HEK293T (cell line): ENCODE measurements at regions not wholly inside any gene's neighbourhood (a gene's known extent, or its start where the extent isn't known, plus 50 kb on each side); places are given as distances from the start of the nearest gene placed in this dataset.

Source experiments
- CTCF ChIA-PET: fragments of 350-600 bp; formaldehyde crosslinking; extraction: SDS; loops from one replicate; lab custom pipeline; 2021; ENCODE audit warnings: antibody characterized with exemption, inconsistent platforms; lab: Yijun Ruan, JAX
- POLR2A ChIA-PET: fragments of 350-600 bp; formaldehyde crosslinking; extraction: SDS; loops from one replicate; lab custom pipeline; 2020; ENCODE audit warnings: antibody characterized with exemption, inconsistent platforms; lab: Yijun Ruan, JAX
- DNase-seq: peaks from one replicate; pipeline ENCODE4 v3.0.0; 2012; ENCODE audit warnings: mixed read lengths; ENCODE audit errors: extremely low spot score
- ARNT ChIP-seq: fragments of 450-650 bp; IDR thresholded peaks from 2 replicates; pipeline ENCODE4 v1.6.1; 2017; ENCODE audit warnings: mild to moderate bottlenecking
- BHLHE40 ChIP-seq: fragments of 450-650 bp; IDR thresholded peaks from 2 replicates; pipeline ENCODE4 v1.6.1; 2016; ENCODE audit warnings: mild to moderate bottlenecking, moderate library complexity, borderline replicate concordance
- CTBP1 ChIP-seq: fragments of 450-650 bp; IDR thresholded peaks from 2 replicates; pipeline ENCODE4 v1.6.1; 2016; ENCODE audit warnings: borderline replicate concordance
- ELF4 ChIP-seq: fragments of 450-650 bp; IDR thresholded peaks from 2 replicates; pipeline ENCODE4 v1.6.1; 2017; ENCODE audit warnings: antibody characterized with exemption
- FOXA1 ChIP-seq: fragments of 450-650 bp; IDR thresholded peaks from 2 replicates; pipeline ENCODE4 v1.6.1; 2016; ENCODE audit warnings: mild to moderate bottlenecking
- FOXK2 ChIP-seq: fragments of 450-650 bp; IDR thresholded peaks from 2 replicates; pipeline ENCODE4 v1.6.1; 2016; ENCODE audit warnings: mild to moderate bottlenecking
- FOXM1 ChIP-seq: fragments of 450-650 bp; IDR thresholded peaks from 2 replicates; pipeline ENCODE4 v1.6.1; 2017; ENCODE audit warnings: mild to moderate bottlenecking, borderline replicate concordance
- HDGF ChIP-seq: fragments of 450-650 bp; IDR thresholded peaks from 2 replicates; pipeline ENCODE4 v1.6.1; 2017; ENCODE audit warnings: antibody characterized with exemption, borderline replicate concordance
- L3MBTL2 ChIP-seq: fragments of 450-650 bp; conservative IDR thresholded peaks from 2 replicates; pipeline ENCODE4 v1.6.1; 2016; ENCODE audit warnings: mild to moderate bottlenecking
- LEF1 ChIP-seq: fragments of 450-650 bp; IDR thresholded peaks from 2 replicates; pipeline ENCODE4 v1.6.1; 2017; ENCODE audit warnings: mild to moderate bottlenecking, borderline replicate concordance
- NFRKB ChIP-seq: fragments of 450-650 bp; IDR thresholded peaks from 2 replicates; pipeline ENCODE4 v1.6.1; 2016; ENCODE audit warnings: mild to moderate bottlenecking, moderate library complexity
- SP1 ChIP-seq: fragments of 450-650 bp; IDR thresholded peaks from 2 replicates; pipeline ENCODE4 v1.6.1; 2017
- SUZ12 ChIP-seq: fragments of 450-650 bp; IDR thresholded peaks from 2 replicates; pipeline ENCODE4 v1.6.1; 2016; ENCODE audit warnings: mild to moderate bottlenecking
- TARDBP ChIP-seq: fragments of 450-650 bp; IDR thresholded peaks from 2 replicates; pipeline ENCODE4 v1.6.1; 2016
- ZNF384 ChIP-seq: fragments of 450-650 bp; IDR thresholded peaks from 2 replicates; pipeline ENCODE4 v1.6.1; 2016
- TF ChIP-seq, protein P1 (sequence below): fragments of 450-650 bp; IDR thresholded peaks from 2 replicates; pipeline ENCODE4 v1.6.1; 2016

- ChIA-PET POLR2A (no interaction called here), CTCF (no interaction called here)
- TF ChIP-seq ARNT (no peak), SUZ12 (no peak), FOXA1 (no peak), TARDBP (no peak), ELF4 (no peak), CTBP1 (no peak), NFRKB (no peak), L3MBTL2 (no peak), SP1 (no peak), ZNF384 (no peak), HDGF (no peak), FOXM1 (no peak), LEF1 (no peak), FOXK2 (no peak), BHLHE40 (no peak)
- TF ChIP-seq, protein P1, sequence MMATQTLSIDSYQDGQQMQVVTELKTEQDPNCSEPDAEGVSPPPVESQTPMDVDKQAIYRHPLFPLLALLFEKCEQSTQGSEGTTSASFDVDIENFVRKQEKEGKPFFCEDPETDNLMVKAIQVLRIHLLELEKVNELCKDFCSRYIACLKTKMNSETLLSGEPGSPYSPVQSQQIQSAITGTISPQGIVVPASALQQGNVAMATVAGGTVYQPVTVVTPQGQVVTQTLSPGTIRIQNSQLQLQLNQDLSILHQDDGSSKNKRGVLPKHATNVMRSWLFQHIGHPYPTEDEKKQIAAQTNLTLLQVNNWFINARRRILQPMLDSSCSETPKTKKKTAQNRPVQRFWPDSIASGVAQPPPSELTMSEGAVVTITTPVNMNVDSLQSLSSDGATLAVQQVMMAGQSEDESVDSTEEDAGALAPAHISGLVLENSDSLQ = no peak
- no peak for DNase-seq
These were observed 455.3 kb downstream of the SOX6 start for GRCh38 chr11:15901054-15901453.

- ChIA-PET CTCF (no interaction called here), POLR2A (no interaction called here)
- TF ChIP-seq FOXK2 (no peak), HDGF (no peak)
- TF ChIP-seq, protein P1 = no peak
- no peak for DNase-seq
These were observed 454.6 kb downstream of the SOX6 start for GRCh38 chr11:15901790-15902189.

DNA sequence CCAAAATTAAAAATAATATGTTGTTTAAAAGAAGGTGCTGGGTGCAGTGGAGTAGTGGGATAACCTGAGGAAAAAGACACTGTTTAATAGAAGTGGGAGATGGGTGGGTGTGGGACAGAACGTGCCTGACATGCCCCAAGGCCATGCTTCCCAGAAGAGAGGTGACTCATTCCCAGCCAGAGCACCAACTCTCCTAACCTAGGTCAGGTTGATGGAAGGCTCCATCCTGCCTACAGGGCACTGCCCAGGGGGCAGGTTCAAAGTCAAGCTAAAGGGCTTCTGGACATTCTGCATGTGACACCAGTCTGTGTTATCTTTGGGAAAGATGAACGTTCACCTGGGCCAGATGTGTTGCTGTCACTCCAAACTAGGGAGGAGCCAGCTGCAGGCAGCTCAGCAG lies 453.1 kb downstream of the SOX6 start:
- POLR2A ChIA-PET = no interaction called here
- CTCF ChIA-PET = no interaction called here
- TF ChIP-seq ARNT (no peak), ZNF384 (no peak), SUZ12 (no peak), L3MBTL2 (no peak)
- no peak for DNase-seq

GRCh38 chr11:15905366-15906104 lies 450.8 kb downstream of the SOX6 start:
- ChIA-PET CTCF (no interaction called here), POLR2A (no interaction called here)
- no peak for DNase-seq
- TF ChIP-seq ELF4 (no peak), L3MBTL2 (no peak), NFRKB (no peak), SP1 (no peak), FOXA1 (no peak), FOXM1 (no peak), TARDBP (no peak), LEF1 (no peak), BHLHE40 (no peak), HDGF (no peak), SUZ12 (no peak)
- TF ChIP-seq, protein P1 = no peak

GRCh38 chr11:15906481-15907035 lies 449.8 kb downstream of the SOX6 start:
- POLR2A ChIA-PET = no interaction called here
- no peak for TF ChIP-seq ARNT
- TF ChIP-seq FOXK2 = no peak
- no peak for TF ChIP-seq FOXM1
- TF ChIP-seq HDGF = no peak
- TF ChIP-seq LEF1 = no peak
- no peak for TF ChIP-seq ELF4
- TF ChIP-seq L3MBTL2 = no peak
- TF ChIP-seq FOXA1 = no peak
- no peak for TF ChIP-seq TARDBP
- TF ChIP-seq ZNF384 = no peak
- TF ChIP-seq SUZ12 = no peak
- no peak for TF ChIP-seq NFRKB
- TF ChIP-seq BHLHE40 = no peak
- no peak for TF ChIP-seq SP1
- TF ChIP-seq, protein P1 = no peak
- TF ChIP-seq CTBP1 = no peak
- CTCF ChIA-PET = no interaction called here
- DNase-seq = no peak

DNA sequence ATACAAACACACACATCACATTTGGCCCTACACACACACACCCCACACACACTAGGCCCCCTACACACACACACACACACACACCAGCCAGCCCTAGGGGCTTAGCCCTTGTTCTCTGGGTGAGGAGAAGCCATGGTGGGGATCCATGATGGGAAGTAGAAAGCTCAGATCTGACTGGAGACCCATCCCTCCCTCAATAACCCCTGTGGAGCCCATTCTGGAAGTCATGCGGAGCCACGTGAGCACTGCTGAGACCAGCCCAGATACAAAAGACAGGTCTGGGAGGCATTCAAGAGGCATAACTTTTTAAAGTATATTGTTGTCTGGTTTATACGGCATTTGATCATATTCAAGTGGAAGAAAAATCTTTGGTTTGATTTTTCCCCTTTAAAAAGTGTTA lies 448.5 kb downstream of the SOX6 start:
- ChIA-PET CTCF (no interaction called here), POLR2A (no interaction called here)
- DNase-seq = no peak
- TF ChIP-seq HDGF = no peak
- TF ChIP-seq, protein P1 = no peak
- no peak for TF ChIP-seq ELF4
- TF ChIP-seq FOXM1 = no peak
- no peak for TF ChIP-seq ZNF384
- no peak for TF ChIP-seq LEF1
- TF ChIP-seq FOXA1 = no peak
- no peak for TF ChIP-seq FOXK2
- no peak for TF ChIP-seq TARDBP
- no peak for TF ChIP-seq NFRKB
- no peak for TF ChIP-seq L3MBTL2
- TF ChIP-seq SUZ12 = no peak
- TF ChIP-seq BHLHE40 = no peak
- TF ChIP-seq CTBP1 = no peak
- no peak for TF ChIP-seq ARNT
